Transverse colon (tissue), 4 donors: ENCODE measurements at regions not wholly inside any gene's neighbourhood (a gene's known extent, or its start where the extent isn't known, plus 50 kb on each side); places are given as distances from the start of the nearest gene placed in this dataset.

Experiments
- EP300 ChIP-seq: sonication (generic); formaldehyde crosslinking; IDR thresholded peaks from one replicate; pipeline ENCODE4 v1.6.1; 2017; ENCODE audit warnings: antibody characterized with exemption, low read depth
- POLR2A ChIP-seq: fragments of 450-650 bp; IDR thresholded peaks from one replicate; pipeline ENCODE4 v1.6.1; 2016; ENCODE audit warnings: antibody characterized with exemption, mild to moderate bottlenecking, moderate library complexity
- POLR2AphosphoS5 ChIP-seq, 3 donors: sonication (generic); formaldehyde crosslinking; IDR thresholded peaks; one replicate each; pipeline ENCODE4 v1.6.1; 2016; ENCODE audit warnings: antibody characterized with exemption in 3 of 3
- TF ChIP-seq, protein P1 (sequence below), 5 experiments: fragments of 200-600 bp in 3 of 5; fragments of 450-650 bp in 2 of 5; sonication (generic) in 3 of 5; IDR thresholded peaks; 1 replicate in 2 of 5; 2 replicates in 3 of 5; pipeline ENCODE4 v1.5.1; 2016 to 2017; ENCODE audit warnings: antibody characterized with exemption in 5 of 5, inconsistent platforms in 3 of 5, mild to moderate bottlenecking in 2 of 5, moderate library complexity in 1 of 5

DNA sequence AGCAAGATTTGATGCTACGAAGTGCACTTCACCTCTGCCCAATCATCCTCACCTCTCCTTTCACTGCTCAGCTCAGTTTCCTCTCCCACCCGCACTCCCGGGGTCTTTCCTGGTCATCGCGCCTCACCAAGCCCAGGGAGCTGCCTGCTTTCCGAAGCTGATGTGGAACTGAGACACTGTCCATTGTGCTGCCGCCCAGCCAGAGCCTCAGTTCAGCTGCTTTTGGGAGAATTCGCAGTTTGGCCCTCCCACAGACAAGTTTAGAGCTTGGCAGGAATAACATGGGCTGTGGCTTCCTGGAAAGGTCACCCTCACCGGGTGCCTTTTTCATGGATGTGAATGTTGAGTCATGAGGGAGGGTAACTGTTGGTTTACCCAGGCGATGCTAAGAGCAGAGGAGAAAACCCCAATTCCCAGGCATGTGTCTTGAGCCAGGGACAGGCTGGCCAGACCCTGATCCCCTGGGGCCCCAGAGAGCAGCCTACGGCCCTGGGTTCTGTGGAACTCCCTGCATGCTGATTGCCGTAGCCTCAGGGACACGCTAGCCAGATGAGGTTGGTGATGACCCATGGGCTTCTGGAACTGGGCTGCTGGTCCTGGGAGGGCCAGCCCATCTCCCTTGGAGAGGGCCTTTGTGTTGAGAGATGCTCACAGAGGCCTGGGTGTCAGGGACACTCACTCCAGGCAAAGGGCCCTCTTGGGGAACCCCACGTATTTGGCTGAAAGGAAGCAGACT lies 1687.5 kb downstream of the TP53TG3F start:
- TF ChIP-seq, protein P1, sequence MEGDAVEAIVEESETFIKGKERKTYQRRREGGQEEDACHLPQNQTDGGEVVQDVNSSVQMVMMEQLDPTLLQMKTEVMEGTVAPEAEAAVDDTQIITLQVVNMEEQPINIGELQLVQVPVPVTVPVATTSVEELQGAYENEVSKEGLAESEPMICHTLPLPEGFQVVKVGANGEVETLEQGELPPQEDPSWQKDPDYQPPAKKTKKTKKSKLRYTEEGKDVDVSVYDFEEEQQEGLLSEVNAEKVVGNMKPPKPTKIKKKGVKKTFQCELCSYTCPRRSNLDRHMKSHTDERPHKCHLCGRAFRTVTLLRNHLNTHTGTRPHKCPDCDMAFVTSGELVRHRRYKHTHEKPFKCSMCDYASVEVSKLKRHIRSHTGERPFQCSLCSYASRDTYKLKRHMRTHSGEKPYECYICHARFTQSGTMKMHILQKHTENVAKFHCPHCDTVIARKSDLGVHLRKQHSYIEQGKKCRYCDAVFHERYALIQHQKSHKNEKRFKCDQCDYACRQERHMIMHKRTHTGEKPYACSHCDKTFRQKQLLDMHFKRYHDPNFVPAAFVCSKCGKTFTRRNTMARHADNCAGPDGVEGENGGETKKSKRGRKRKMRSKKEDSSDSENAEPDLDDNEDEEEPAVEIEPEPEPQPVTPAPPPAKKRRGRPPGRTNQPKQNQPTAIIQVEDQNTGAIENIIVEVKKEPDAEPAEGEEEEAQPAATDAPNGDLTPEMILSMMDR (IDR thresholded peaks at IDR 0.05): no peak
- no peak for TF ChIP-seq POLR2A
- no peak for TF ChIP-seq POLR2AphosphoS5 (IDR thresholded peaks at IDR 0.05)
- TF ChIP-seq EP300: no peak
